ENCODE measurements at regions not wholly inside any gene's neighbourhood (a gene's known extent, or its start where the extent isn't known, plus 50 kb on each side); places are given as distances from the start of the nearest gene placed in this dataset.

DNA sequence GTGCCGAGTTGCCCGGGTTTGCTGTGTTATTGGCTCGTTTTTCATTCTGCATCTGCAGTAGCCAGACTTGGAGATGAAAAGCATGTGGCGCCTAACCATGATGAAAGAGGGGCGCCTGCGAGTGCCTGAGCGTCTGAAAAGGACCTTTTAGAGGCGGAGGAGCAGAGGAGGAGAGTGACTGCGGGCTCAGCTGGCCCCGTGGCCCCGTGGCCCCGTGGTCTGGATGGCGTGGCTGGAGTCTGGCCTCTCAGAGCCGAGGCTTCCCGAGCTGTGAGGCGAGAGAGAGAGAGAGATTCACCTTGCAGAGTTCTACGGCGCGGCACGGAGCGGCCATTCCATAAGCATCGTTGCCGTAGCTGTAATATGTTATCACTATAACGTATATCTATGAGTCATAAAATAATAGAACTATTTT lies 55.3 kb upstream of the RNU6ATAC start:
- FAIRE-seq (no peak), DNase-seq (no peak)
- Histone ChIP-seq H3K36me3 (ENCODE audit: control insufficient read depth in 3 of 3, insufficient read depth in 2 of 3, low read depth in 1 of 3, low read length in 3 of 3) (no peaks in the 10 kb centered on the region), H3K27me3 (ENCODE audit: control insufficient read depth in 3 of 3, insufficient read depth in 3 of 3, low read length in 3 of 3) (peaks cover 0 to 3% (median 3%) of the 10 kb centered on the region in 3 donors), H3K4me3 (ENCODE audit: low read depth in 1 of 3, low read length in 3 of 3) (no peak overlapping the region), H3K4me1 (ENCODE audit: control insufficient read depth in 3 of 3, insufficient read depth in 2 of 3, low read depth in 1 of 3, low read length in 2 of 3) (peaks cover 0 to 44% (median 0%) of the 10 kb centered on the region in 3 donors), H3K27ac (ENCODE audit: low read depth in 1 of 3, low read length in 2 of 3) (no peak overlapping the region), H3K9me3 (ENCODE audit: control insufficient read depth in 2 of 2, insufficient read depth in 1 of 2, low read depth in 1 of 2, low read length in 1 of 2) (no peaks in the 10 kb centered on the region)
- WGBS, 3 donors = 87 to 89% (median 88%) methylated on average over 24 of the region's 24 CpGs

DNA sequence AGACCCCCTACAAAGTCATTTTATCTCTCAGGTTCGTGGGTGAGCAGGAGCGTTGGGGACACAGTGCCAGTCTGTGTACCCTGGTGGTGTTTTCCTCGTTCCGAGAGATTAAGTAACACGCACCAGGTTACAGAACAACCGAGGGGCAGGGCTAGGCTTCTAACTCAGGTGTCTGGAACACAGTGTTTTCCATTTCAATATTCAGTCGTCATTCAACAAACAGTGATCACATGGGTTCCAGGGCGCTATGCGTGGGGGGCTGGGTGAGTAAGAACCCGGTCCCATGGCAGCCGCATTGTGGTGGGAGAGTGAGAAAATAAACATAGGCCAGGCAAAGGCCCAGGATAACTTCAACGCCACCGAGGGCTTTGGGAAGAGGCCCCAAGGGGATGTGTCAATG lies 55.9 kb upstream of the RNU6ATAC start:
- no peak for FAIRE-seq
- peaks cover 0 to 44% (median 0%) of the 10 kb centered on the region in 3 donors for H3K4me1 ChIP-seq (ENCODE audit: control insufficient read depth in 3 of 3, insufficient read depth in 2 of 3, low read depth in 1 of 3, low read length in 2 of 3)
- WGBS, 3 donors = 80 to 84% (median 83%) methylated on average over 13 of the region's 13 CpGs

DNA sequence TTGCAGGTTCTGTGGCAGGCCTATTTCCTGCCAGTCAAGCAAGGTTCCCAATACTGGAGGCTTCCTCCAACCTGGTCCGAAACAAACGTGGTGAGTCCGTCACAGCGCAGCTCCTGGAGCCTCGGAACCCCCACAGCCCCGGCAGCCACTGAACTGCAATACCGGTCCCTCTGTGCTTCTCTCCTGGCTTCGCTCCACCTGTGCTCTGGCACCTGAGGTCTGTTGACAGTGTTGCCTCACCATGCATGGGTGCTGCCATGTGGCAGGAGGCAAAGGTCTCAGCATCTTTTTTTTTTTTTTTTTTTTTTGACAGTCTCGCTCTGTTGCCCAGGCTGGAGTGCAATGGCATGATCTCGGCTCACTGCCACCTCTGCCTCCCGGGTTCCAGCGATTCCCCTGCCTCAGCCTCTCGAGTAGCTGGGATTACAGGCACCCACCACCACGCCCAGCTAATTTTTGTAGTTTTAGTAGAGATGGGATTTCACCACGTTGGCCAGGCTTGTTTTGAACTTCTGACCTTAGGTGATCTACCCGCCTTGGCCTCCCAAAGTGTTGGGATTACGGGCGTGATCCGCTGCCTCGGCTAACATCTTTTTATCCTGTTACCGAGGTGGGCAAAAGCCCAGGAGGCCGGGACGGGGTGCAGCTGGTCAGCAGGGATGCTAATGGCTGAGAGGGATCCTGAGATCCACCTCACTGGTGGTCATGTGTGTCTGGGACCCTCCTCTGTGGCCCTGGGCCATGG lies 57.1 kb upstream of the RNU6ATAC start:
- WGBS, 3 donors = 32 to 68% (median 41%) methylated on average over 22 to 23 of the region's 23 CpGs
- no peaks in the 10 kb centered on the region for H3K9me3 ChIP-seq (ENCODE audit: control insufficient read depth in 2 of 2, insufficient read depth in 1 of 2, low read depth in 1 of 2, low read length in 1 of 2)
- H3K4me1 ChIP-seq (ENCODE audit: control insufficient read depth in 3 of 3, insufficient read depth in 2 of 3, low read depth in 1 of 3, low read length in 2 of 3) = peaks cover 0 to 35% (median 0%) of the 10 kb centered on the region in 3 donors
- no peak for FAIRE-seq
- DNase-seq = peak in 1 of 2 donors; percentile 70
- no peak overlapping the region for H3K27ac ChIP-seq (ENCODE audit: low read depth in 1 of 3, low read length in 2 of 3)
- no peak overlapping the region for H3K4me3 ChIP-seq (ENCODE audit: low read depth in 1 of 3, low read length in 3 of 3)
- no peaks in the 10 kb centered on the region for H3K36me3 ChIP-seq (ENCODE audit: control insufficient read depth in 3 of 3, insufficient read depth in 2 of 3, low read depth in 1 of 3, low read length in 3 of 3)
- peaks cover 0 to 3% (median 3%) of the 10 kb centered on the region in 3 donors for H3K27me3 ChIP-seq (ENCODE audit: control insufficient read depth in 3 of 3, insufficient read depth in 3 of 3, low read length in 3 of 3)

More for the DNA sequence above, 55.9 kb upstream of the RNU6ATAC start:
- no peak overlapping the region for H3K27ac ChIP-seq (ENCODE audit: low read depth in 1 of 3, low read length in 2 of 3)
- no peak overlapping the region for H3K4me3 ChIP-seq (ENCODE audit: low read depth in 1 of 3, low read length in 3 of 3)
- no peak for DNase-seq
- no peaks in the 10 kb centered on the region for H3K36me3 ChIP-seq (ENCODE audit: control insufficient read depth in 3 of 3, insufficient read depth in 2 of 3, low read depth in 1 of 3, low read length in 3 of 3)
- no peaks in the 10 kb centered on the region for H3K9me3 ChIP-seq (ENCODE audit: control insufficient read depth in 2 of 2, insufficient read depth in 1 of 2, low read depth in 1 of 2, low read length in 1 of 2)
- peaks cover 0 to 3% (median 3%) of the 10 kb centered on the region in 3 donors for H3K27me3 ChIP-seq (ENCODE audit: control insufficient read depth in 3 of 3, insufficient read depth in 3 of 3, low read length in 3 of 3)

DNA sequence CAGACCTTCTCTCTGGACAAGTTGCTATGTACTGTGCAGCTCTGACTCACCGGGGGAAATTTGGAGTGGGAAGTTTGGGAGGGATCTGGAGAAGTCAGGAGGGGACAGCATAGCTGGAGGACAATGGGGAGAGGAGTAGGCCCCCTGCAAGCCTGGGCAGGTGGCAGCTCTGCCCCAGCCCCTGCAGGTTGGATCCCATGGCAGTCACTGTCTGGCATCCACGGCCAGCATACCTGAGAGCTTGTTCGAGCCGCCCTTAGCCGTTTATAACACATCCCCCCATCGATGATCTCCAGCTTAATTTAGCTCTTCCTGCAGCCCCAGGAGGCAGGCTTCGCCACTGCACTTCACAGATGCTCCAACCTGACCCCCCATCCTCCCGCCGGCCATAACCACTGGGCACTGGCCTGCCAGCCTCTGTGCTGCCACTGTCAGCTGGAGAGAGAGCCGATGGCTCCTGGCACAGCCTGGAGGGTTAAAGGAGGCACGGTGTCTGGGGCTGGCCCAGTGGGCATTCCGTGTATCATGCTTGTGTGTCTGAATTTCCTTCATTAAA lies 57.7 kb upstream of the RNU6ATAC start:
- Histone ChIP-seq H3K4me1 (ENCODE audit: control insufficient read depth in 3 of 3, insufficient read depth in 2 of 3, low read depth in 1 of 3, low read length in 2 of 3) (peaks cover 0 to 34% (median 0%) of the 10 kb centered on the region in 3 donors), H3K27me3 (ENCODE audit: control insufficient read depth in 3 of 3, insufficient read depth in 3 of 3, low read length in 3 of 3) (peaks cover 0 to 3% (median 3%) of the 10 kb centered on the region in 3 donors), H3K36me3 (ENCODE audit: control insufficient read depth in 3 of 3, insufficient read depth in 2 of 3, low read depth in 1 of 3, low read length in 3 of 3) (no peaks in the 10 kb centered on the region), H3K27ac (ENCODE audit: low read depth in 1 of 3, low read length in 2 of 3) (no peak overlapping the region), H3K4me3 (ENCODE audit: low read depth in 1 of 3, low read length in 3 of 3) (no peak overlapping the region), H3K9me3 (ENCODE audit: control insufficient read depth in 2 of 2, insufficient read depth in 1 of 2, low read depth in 1 of 2, low read length in 1 of 2) (no peaks in the 10 kb centered on the region)
- DNase-seq (no peak), FAIRE-seq (no peak)
- WGBS, 3 donors = 69 to 79% (median 75%) methylated on average over 11 to 12 of the region's 12 CpGs

DNA sequence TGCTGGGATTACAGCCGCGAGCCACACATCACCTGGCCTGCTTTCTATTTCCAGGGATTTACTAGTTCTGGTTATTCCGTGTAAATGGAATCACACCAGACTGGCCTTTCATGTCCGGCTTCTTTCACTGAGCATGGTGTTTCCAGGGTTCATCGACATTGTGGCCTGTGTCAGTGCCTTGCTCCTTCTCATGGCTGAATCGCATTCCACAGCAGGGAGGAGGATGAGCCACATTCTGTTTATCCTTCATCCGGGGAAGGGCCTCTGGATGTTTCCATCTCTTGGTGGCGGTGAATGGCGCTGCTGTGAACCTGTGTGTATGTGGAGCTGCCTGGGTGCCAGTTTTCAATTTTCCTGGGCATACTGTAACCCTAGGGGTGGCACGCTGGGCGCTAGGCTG lies 58.7 kb upstream of the RNU6ATAC start:
- no peak for DNase-seq
- no peak for FAIRE-seq
- peaks cover 0 to 37% (median 0%) of the 10 kb centered on the region in 3 donors for H3K4me1 ChIP-seq (ENCODE audit: control insufficient read depth in 3 of 3, insufficient read depth in 2 of 3, low read depth in 1 of 3, low read length in 2 of 3)
- no peaks in the 10 kb centered on the region for H3K36me3 ChIP-seq (ENCODE audit: control insufficient read depth in 3 of 3, insufficient read depth in 2 of 3, low read depth in 1 of 3, low read length in 3 of 3)
- H3K9me3 ChIP-seq (ENCODE audit: control insufficient read depth in 2 of 2, insufficient read depth in 1 of 2, low read depth in 1 of 2, low read length in 1 of 2) = no peaks in the 10 kb centered on the region
- H3K27ac ChIP-seq (ENCODE audit: low read depth in 1 of 3, low read length in 2 of 3) = peak overlapping the region in 2 of 3 donors; percentile 16 to 41
- peaks cover 0 to 3% (median 3%) of the 10 kb centered on the region in 3 donors for H3K27me3 ChIP-seq (ENCODE audit: control insufficient read depth in 3 of 3, insufficient read depth in 3 of 3, low read length in 3 of 3)
- no peak overlapping the region for H3K4me3 ChIP-seq (ENCODE audit: low read depth in 1 of 3, low read length in 3 of 3)
- WGBS, 3 donors = 73 to 82% (median 77%) methylated on average over 11 of the region's 11 CpGs

DNA sequence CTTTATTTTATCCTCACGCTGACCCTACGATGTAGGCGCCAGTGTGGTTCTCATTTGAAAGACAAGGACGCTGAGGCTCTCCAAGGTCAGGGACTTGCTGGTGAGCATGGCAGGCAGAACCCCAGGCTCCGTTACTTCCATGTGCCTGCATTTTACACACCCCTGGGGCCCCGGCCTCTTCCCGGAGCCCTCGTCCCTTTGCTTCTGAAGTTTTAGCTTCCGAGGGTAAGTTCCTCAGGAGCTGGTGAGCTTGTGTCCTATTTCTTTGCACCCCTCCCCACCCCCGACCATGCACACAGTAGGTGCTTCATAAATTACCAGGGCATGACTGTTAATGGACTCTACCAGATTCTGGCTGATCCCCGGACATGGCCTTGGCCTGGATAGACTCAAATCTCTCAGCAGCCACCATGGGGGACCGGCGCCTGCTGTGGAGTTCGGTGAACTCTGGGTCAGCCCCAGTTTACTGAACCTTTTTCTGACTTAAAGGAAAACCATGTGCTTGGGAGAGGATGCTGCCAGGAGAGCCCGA lies 59.3 kb upstream of the RNU6ATAC start:
- no peaks in the 10 kb centered on the region for H3K9me3 ChIP-seq (ENCODE audit: control insufficient read depth in 2 of 2, insufficient read depth in 1 of 2, low read depth in 1 of 2, low read length in 1 of 2)
- peaks cover 0 to 37% (median 0%) of the 10 kb centered on the region in 3 donors for H3K4me1 ChIP-seq (ENCODE audit: control insufficient read depth in 3 of 3, insufficient read depth in 2 of 3, low read depth in 1 of 3, low read length in 2 of 3)
- no peaks in the 10 kb centered on the region for H3K36me3 ChIP-seq (ENCODE audit: control insufficient read depth in 3 of 3, insufficient read depth in 2 of 3, low read depth in 1 of 3, low read length in 3 of 3)
- DNase-seq (no peak), FAIRE-seq (no peak)
- H3K27me3 ChIP-seq (ENCODE audit: control insufficient read depth in 3 of 3, insufficient read depth in 3 of 3, low read length in 3 of 3) = peaks cover 0 to 3% (median 3%) of the 10 kb centered on the region in 3 donors
- WGBS, 3 donors = 45 to 66% (median 51%) methylated on average over 15 of the region's 15 CpGs
- H3K4me3 ChIP-seq (ENCODE audit: low read depth in 1 of 3, low read length in 3 of 3) = no peak overlapping the region
- H3K27ac ChIP-seq (ENCODE audit: low read depth in 1 of 3, low read length in 2 of 3) = peak overlapping the region in 2 of 3 donors; percentile 18 to 41

DNA sequence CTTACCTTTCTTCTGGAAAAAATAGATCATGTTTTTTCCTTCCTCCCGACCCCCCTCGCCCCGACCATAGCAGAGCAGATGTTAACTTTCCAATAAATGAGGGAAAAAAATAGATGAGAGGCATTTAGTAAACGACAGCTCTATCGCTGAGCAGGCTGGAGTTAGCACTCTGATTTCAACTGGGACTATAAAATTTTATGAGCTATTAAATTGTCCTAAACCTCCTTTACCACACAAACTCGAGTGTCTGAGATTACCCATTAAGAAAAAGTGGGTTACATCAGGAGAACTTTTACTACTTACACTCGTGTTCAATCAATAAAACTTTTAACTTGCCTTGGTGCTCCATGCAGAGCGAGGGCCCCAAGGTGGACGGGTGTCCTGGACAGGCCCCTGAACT lies 59.8 kb upstream of the RNU6ATAC start:
- peak in 1 of 2 donors; percentile 39 for DNase-seq
- 20 to 53% (median 34%) methylated on average over 9 of the region's 9 CpGs for WGBS, 3 donors
- peaks cover 0 to 3% (median 3%) of the 10 kb centered on the region in 3 donors for H3K27me3 ChIP-seq (ENCODE audit: control insufficient read depth in 3 of 3, insufficient read depth in 3 of 3, low read length in 3 of 3)
- no peak overlapping the region for H3K4me3 ChIP-seq (ENCODE audit: low read depth in 1 of 3, low read length in 3 of 3)
- H3K9me3 ChIP-seq (ENCODE audit: control insufficient read depth in 2 of 2, insufficient read depth in 1 of 2, low read depth in 1 of 2, low read length in 1 of 2) = no peaks in the 10 kb centered on the region
- H3K4me1 ChIP-seq (ENCODE audit: control insufficient read depth in 3 of 3, insufficient read depth in 2 of 3, low read depth in 1 of 3, low read length in 2 of 3) = peaks cover 0 to 37% (median 0%) of the 10 kb centered on the region in 3 donors
- no peak overlapping the region for H3K27ac ChIP-seq (ENCODE audit: low read depth in 1 of 3, low read length in 2 of 3)
- FAIRE-seq = no peak
- H3K36me3 ChIP-seq (ENCODE audit: control insufficient read depth in 3 of 3, insufficient read depth in 2 of 3, low read depth in 1 of 3, low read length in 3 of 3) = no peaks in the 10 kb centered on the region

DNA sequence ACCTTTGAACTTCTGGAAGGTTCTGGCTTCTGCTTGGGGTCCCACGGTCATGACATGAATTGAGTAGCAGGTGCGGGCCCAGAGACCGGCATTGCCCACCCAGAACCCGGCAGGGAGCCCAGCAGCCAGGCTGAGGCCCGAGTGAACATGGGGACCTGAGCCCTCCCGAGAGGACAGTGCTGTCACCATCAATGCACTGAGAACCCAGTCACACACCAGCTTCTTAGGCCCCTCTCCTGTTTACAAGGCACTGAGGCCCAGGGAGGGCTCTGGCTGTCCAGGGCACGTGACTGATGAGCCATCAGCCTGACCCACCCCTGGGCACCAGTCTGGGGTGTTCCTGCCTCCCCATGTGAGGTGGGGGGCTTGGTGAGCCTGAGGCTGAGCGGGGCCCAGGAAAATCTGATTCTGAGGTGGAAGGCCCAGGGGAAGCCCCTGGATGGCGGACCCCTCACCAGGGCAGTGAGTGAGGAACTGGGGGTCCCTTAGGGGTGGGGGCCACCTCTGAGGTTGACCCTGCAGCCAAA lies 60.3 kb upstream of the RNU6ATAC start:
- DNase-seq (no peak), FAIRE-seq (no peak)
- Histone ChIP-seq H3K9me3 (ENCODE audit: control insufficient read depth in 2 of 2, insufficient read depth in 1 of 2, low read depth in 1 of 2, low read length in 1 of 2) (no peaks in the 10 kb centered on the region), H3K4me1 (ENCODE audit: control insufficient read depth in 3 of 3, insufficient read depth in 2 of 3, low read depth in 1 of 3, low read length in 2 of 3) (peaks cover 0 to 37% (median 0%) of the 10 kb centered on the region in 3 donors), H3K27me3 (ENCODE audit: control insufficient read depth in 3 of 3, insufficient read depth in 3 of 3, low read length in 3 of 3) (peaks cover 0 to 3% (median 3%) of the 10 kb centered on the region in 3 donors), H3K27ac (ENCODE audit: low read depth in 1 of 3, low read length in 2 of 3) (no peak overlapping the region), H3K36me3 (ENCODE audit: control insufficient read depth in 3 of 3, insufficient read depth in 2 of 3, low read depth in 1 of 3, low read length in 3 of 3) (no peaks in the 10 kb centered on the region), H3K4me3 (ENCODE audit: low read depth in 1 of 3, low read length in 3 of 3) (no peak overlapping the region)
- 33 to 74% (median 55%) methylated on average over 8 to 9 of the region's 9 CpGs for WGBS, 3 donors
